ENCODE measurements at regions not wholly inside any gene's neighbourhood (a gene's known extent, or its start where the extent isn't known, plus 50 kb on each side); places are given as distances from the start of the nearest gene placed in this dataset.
"Not testable (repeated sequence)": the region's sequence is repeated elsewhere in the genome, so short reads cannot be mapped to it uniquely, and the experiment has no call there.

- no peaks in the 10 kb centered on the region for H3K36me3 ChIP-seq (ENCODE audit: control insufficient read depth in 2 of 3, insufficient read depth in 3 of 3, low read length in 3 of 3)
- no peak overlapping the region for H3K9ac ChIP-seq (ENCODE audit: low read length in 3 of 3)
- no peaks in the 10 kb centered on the region for H3K27me3 ChIP-seq (ENCODE audit: control insufficient read depth, insufficient read depth, low read length)
- DNase-seq (no peak), FAIRE-seq (no peak)
- no peak overlapping the region for H3K4me3 ChIP-seq (ENCODE audit: low read length in 3 of 3)
- no peak overlapping the region for H3K27ac ChIP-seq (ENCODE audit: low read depth in 2 of 2, low read length in 2 of 2)
- intact Hi-C loops (cut with DNase I), result no loop called here
- no peaks in the 10 kb centered on the region for H3K9me3 ChIP-seq (ENCODE audit: control insufficient read depth in 2 of 3, insufficient read depth in 1 of 3, low read length in 3 of 3)
- H3K4me1 ChIP-seq (ENCODE audit: control insufficient read depth in 2 of 3, insufficient read depth in 2 of 3, low read depth in 1 of 3, low read length in 3 of 3), result no peaks in the 10 kb centered on the region
- no peak for TF ChIP-seq CTCF (IDR thresholded peaks at IDR 0.05; ENCODE audit: borderline replicate concordance, extremely low read depth, insufficient read depth)
Observed at GRCh38 chr18:1370552-1370951, 465.9 kb downstream of the ADCYAP1 start.

GRCh38 chr18:1371724-1372123 lies 467.1 kb downstream of the ADCYAP1 start:
- intact Hi-C loops (cut with DNase I), result no loop called here
- no peak overlapping the region for H3K4me3 ChIP-seq (ENCODE audit: low read length in 3 of 3)
- no peaks in the 10 kb centered on the region for H3K36me3 ChIP-seq (ENCODE audit: control insufficient read depth in 2 of 3, insufficient read depth in 3 of 3, low read length in 3 of 3)
- TF ChIP-seq CTCF (IDR thresholded peaks at IDR 0.05; ENCODE audit: borderline replicate concordance, extremely low read depth, insufficient read depth), result no peak
- H3K27me3 ChIP-seq (ENCODE audit: control insufficient read depth, insufficient read depth, low read length), result no peaks in the 10 kb centered on the region
- no peak overlapping the region for H3K27ac ChIP-seq (ENCODE audit: low read depth in 2 of 2, low read length in 2 of 2)
- no peaks in the 10 kb centered on the region for H3K9me3 ChIP-seq (ENCODE audit: control insufficient read depth in 2 of 3, insufficient read depth in 1 of 3, low read length in 3 of 3)
- FAIRE-seq, result no peak
- no peak for DNase-seq
- no peaks in the 10 kb centered on the region for H3K4me1 ChIP-seq (ENCODE audit: control insufficient read depth in 2 of 3, insufficient read depth in 2 of 3, low read depth in 1 of 3, low read length in 3 of 3)
- H3K9ac ChIP-seq (ENCODE audit: low read length in 3 of 3), result no peak overlapping the region

GRCh38 chr18:1383465-1383864 lies 478.8 kb downstream of the ADCYAP1 start:
- H3K27ac ChIP-seq (ENCODE audit: low read depth in 2 of 2, low read length in 2 of 2), result no peak overlapping the region
- H3K4me3 ChIP-seq (ENCODE audit: low read length in 3 of 3), result no peak overlapping the region
- TF ChIP-seq CTCF (IDR thresholded peaks at IDR 0.05; ENCODE audit: borderline replicate concordance, extremely low read depth, insufficient read depth), result no peak
- FAIRE-seq (no peak), DNase-seq (no peak)
- no peak overlapping the region for H3K9ac ChIP-seq (ENCODE audit: low read length in 3 of 3)
- H3K9me3 ChIP-seq (ENCODE audit: control insufficient read depth in 2 of 3, insufficient read depth in 1 of 3, low read length in 3 of 3), result no peaks in the 10 kb centered on the region
- H3K27me3 ChIP-seq (ENCODE audit: control insufficient read depth, insufficient read depth, low read length), result no peaks in the 10 kb centered on the region
- no peaks in the 10 kb centered on the region for H3K4me1 ChIP-seq (ENCODE audit: control insufficient read depth in 2 of 3, insufficient read depth in 2 of 3, low read depth in 1 of 3, low read length in 3 of 3)
- no peaks in the 10 kb centered on the region for H3K36me3 ChIP-seq (ENCODE audit: control insufficient read depth in 2 of 3, insufficient read depth in 3 of 3, low read length in 3 of 3)
- intact Hi-C loops (cut with DNase I), result no loop called here

- H3K27ac ChIP-seq (ENCODE audit: low read depth in 2 of 2, low read length in 2 of 2); FAIRE-seq; DNase-seq; intact Hi-C loops (cut with DNase I); H3K36me3 ChIP-seq (ENCODE audit: control insufficient read depth in 2 of 3, insufficient read depth in 3 of 3, low read length in 3 of 3); H3K4me1 ChIP-seq (ENCODE audit: control insufficient read depth in 2 of 3, insufficient read depth in 2 of 3, low read depth in 1 of 3, low read length in 3 of 3); H3K9me3 ChIP-seq (ENCODE audit: control insufficient read depth in 2 of 3, insufficient read depth in 1 of 3, low read length in 3 of 3); H3K4me3 ChIP-seq (ENCODE audit: low read length in 3 of 3); H3K9ac ChIP-seq (ENCODE audit: low read length in 3 of 3); H3K27me3 ChIP-seq (ENCODE audit: control insufficient read depth, insufficient read depth, low read length): not testable (repeated sequence)
Observed at GRCh38 chr18:1388468-1388867, 483.8 kb downstream of the ADCYAP1 start.

Measured in kidney (tissue), 13 donors.